Transverse colon (tissue), 4 donors: ENCODE measurements at regions not wholly inside any gene's neighbourhood (a gene's known extent, or its start where the extent isn't known, plus 50 kb on each side); places are given as distances from the start of the nearest gene placed in this dataset.

Experiments used
- CTCF ChIP-seq, 5 experiments: fragments of 200-600 bp in 3 of 5; fragments of 450-650 bp in 2 of 5; sonication (generic) in 3 of 5; IDR thresholded peaks; 1 replicate in 2 of 5; 2 replicates in 3 of 5; pipeline ENCODE4 v1.5.1; 2016 to 2017; ENCODE audit warnings: antibody characterized with exemption in 5 of 5, inconsistent platforms in 3 of 5, mild to moderate bottlenecking in 2 of 5, moderate library complexity in 1 of 5
- POLR2A ChIP-seq: fragments of 450-650 bp; IDR thresholded peaks from one replicate; pipeline ENCODE4 v1.6.1; 2016; ENCODE audit warnings: antibody characterized with exemption, mild to moderate bottlenecking, moderate library complexity
- POLR2AphosphoS5 ChIP-seq, 3 donors: sonication (generic); formaldehyde crosslinking; IDR thresholded peaks; one replicate each; pipeline ENCODE4 v1.6.1; 2016; ENCODE audit warnings: antibody characterized with exemption in 3 of 3

DNA sequence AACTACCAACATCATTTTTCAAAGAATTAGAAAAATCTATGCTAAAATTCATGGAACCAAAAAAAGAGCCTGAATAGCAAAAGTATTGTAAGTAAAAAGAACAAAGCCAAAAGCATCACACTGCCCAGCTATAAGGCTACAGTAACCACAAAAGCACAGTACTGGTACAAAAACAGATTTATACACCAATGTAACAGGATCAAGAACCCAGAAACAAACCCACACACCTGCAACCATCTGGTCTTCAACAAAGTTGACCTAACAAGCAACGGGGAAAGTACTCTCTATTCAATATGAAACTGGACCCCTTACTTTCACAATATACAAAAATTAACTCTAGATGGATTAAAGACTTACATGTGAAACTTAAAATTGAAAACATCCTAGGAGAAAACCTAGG is 94.2 kb upstream of the TARS1 start:
- TF ChIP-seq CTCF (IDR thresholded peaks at IDR 0.05) (no peak), POLR2AphosphoS5 (IDR thresholded peaks at IDR 0.05) (no peak), POLR2A (no peak)
